ENCODE measurements at regions not wholly inside any gene's neighbourhood (a gene's known extent, or its start where the extent isn't known, plus 50 kb on each side); places are given as distances from the start of the nearest gene placed in this dataset.

DNA sequence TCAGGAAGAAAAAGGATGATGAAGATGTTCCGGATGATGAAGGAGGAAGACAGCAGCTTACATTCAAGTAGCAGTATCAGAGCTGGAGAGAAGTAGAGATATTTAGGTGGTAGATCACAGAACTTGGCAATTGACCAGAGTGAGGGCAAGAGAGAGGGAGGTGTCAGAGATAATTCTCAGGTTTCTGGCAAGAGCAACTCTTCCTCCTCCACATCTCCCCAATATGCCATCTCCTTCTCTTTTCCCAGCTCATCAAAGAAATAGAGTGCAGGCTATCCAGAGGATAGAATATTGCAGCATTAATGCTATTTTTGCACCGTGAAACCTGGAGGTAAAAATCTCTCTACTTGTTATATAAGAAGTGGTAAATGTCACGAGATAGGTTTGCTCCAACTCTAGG is 64.9 kb upstream of the OPCML start:
- H3K4me3 ChIP-seq (replicated peaks in 1 of 2; ENCODE audit: low read depth in 2 of 2, low read length in 2 of 2), result no peak overlapping the region
- DNase-seq (ENCODE audit: low read depth in 2 of 2), result no peak
- TF ChIP-seq CTCF (IDR thresholded peaks at IDR 0.05; ENCODE audit: low read depth, low read length), result no peak

- TF ChIP-seq CTCF (IDR thresholded peaks at IDR 0.05; ENCODE audit: low read depth, low read length), result no peak
- DNase-seq (ENCODE audit: low read depth in 2 of 2), result no peak
- no peak overlapping the region for H3K4me3 ChIP-seq (replicated peaks in 1 of 2; ENCODE audit: low read depth in 2 of 2, low read length in 2 of 2)
Observed at GRCh38 chr11:133595998-133596590, 63.8 kb upstream of the OPCML start.

GRCh38 chr11:133593036-133593435 is 60.7 kb upstream of the OPCML start:
- no peak overlapping the region for H3K4me3 ChIP-seq (replicated peaks in 1 of 2; ENCODE audit: low read depth in 2 of 2, low read length in 2 of 2)
- no peak for DNase-seq (ENCODE audit: low read depth in 2 of 2)
- TF ChIP-seq CTCF (IDR thresholded peaks at IDR 0.05; ENCODE audit: low read depth, low read length), result no peak

DNA sequence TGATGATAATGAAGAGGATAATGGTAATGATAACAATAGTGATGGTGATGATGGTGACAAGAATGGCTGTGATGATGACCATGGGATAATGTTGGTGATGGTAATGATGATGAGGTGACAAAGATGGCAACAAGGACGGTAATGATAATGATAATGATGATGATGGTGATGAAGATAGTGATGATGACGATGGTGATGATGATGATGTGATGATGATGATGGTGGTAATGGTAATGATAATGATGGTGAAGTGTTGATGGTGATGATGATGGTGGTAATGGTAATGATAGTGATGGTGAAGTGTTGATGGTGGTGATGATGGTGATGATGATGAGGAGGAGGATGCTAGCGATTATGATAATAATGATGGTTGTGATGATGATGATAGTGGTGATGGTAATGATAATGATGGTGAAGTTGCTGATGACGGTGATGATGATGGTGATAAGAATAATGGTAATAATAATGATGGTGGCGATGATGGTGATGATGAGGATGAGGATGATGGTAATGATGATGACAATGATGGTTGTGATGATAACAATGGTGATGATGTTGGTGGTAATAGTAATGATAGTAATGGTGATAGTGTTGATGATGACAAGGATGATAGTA is 54.7 kb upstream of the OPCML start:
- no peak overlapping the region for H3K4me3 ChIP-seq (replicated peaks in 1 of 2; ENCODE audit: low read depth in 2 of 2, low read length in 2 of 2)
- no peak for DNase-seq (ENCODE audit: low read depth in 2 of 2)
- no peak for TF ChIP-seq CTCF (IDR thresholded peaks at IDR 0.05; ENCODE audit: low read depth, low read length)

DNA sequence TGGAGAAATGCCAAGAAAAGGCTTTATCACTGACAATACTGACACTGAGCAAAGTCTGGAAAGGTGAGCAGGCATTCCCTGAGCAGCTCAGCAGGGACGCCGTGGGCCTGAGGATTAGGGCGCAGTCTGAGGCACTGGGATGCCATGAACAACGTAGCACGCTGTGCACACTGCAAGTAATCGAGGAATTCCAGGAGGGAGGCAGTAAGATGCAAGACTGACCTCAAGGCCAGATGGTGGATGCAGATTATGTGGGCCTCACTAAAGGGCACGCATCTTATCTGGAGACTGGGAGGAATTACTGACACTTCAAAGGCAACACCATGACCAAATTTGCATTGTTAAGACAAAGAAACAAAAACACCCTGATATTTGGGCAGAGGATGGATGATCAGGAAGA is 50.4 kb upstream of the OPCML start:
- TF ChIP-seq CTCF (IDR thresholded peaks at IDR 0.05; ENCODE audit: low read depth, low read length), result no peak
- no peak for DNase-seq (ENCODE audit: low read depth in 2 of 2)
- no peak overlapping the region for H3K4me3 ChIP-seq (replicated peaks in 1 of 2; ENCODE audit: low read depth in 2 of 2, low read length in 2 of 2)

GRCh38 chr11:133582326-133582725 is 50.0 kb upstream of the OPCML start:
- no peak for DNase-seq (ENCODE audit: low read depth in 2 of 2)
- TF ChIP-seq CTCF (IDR thresholded peaks at IDR 0.05; ENCODE audit: low read depth, low read length), result no peak
- no peak overlapping the region for H3K4me3 ChIP-seq (replicated peaks in 1 of 2; ENCODE audit: low read depth in 2 of 2, low read length in 2 of 2)
